GM19043 (cell line): ENCODE measurements at regions not wholly inside any gene's neighbourhood (a gene's known extent, or its start where the extent isn't known, plus 50 kb on each side); places are given as distances from the start of the nearest gene placed in this dataset.

Experiments used
- ATAC-seq: cut with Tn5 transposase; IDR thresholded peaks from one replicate; pipeline ENCODE4 v1.9.1; 2021; ENCODE audit warnings: low read depth; ENCODE audit not compliant: unreplicated experiment

- no peak for ATAC-seq
Measured at GRCh38 chr5:175121457-175121856, 322.5 kb downstream of the DRD1 start.

GRCh38 chr5:175120412-175120811 is 323.6 kb downstream of the DRD1 start:
- no peak for ATAC-seq

- ATAC-seq, result no peak
Measured at GRCh38 chr5:175118700-175119309, 325.2 kb downstream of the DRD1 start.

- no peak for ATAC-seq
Measured at GRCh38 chr5:175116466-175117048, 327.4 kb downstream of the DRD1 start.

GRCh38 chr5:175115831-175116230 is 328.2 kb downstream of the DRD1 start:
- ATAC-seq, result no peak

GRCh38 chr5:175113947-175114346 is 330.0 kb downstream of the DRD1 start:
- no peak for ATAC-seq

GRCh38 chr5:175109058-175109755 is 334.8 kb downstream of the DRD1 start:
- no peak for ATAC-seq

GRCh38 chr5:175107865-175108264 is 336.1 kb downstream of the DRD1 start:
- ATAC-seq, result no peak

GRCh38 chr5:175107028-175107588 is 336.9 kb downstream of the DRD1 start:
- ATAC-seq, result no peak

GRCh38 chr5:175104677-175105076 is 339.3 kb downstream of the DRD1 start:
- no peak for ATAC-seq

GRCh38 chr5:175103746-175104145 is 340.2 kb downstream of the DRD1 start:
- no peak for ATAC-seq

- ATAC-seq, result no peak
Measured at GRCh38 chr5:175102717-175103116, 341.3 kb downstream of the DRD1 start.

- ATAC-seq, result no peak
Measured at GRCh38 chr5:175098301-175098700, 345.7 kb downstream of the DRD1 start.

GRCh38 chr5:175096469-175097165 is 347.4 kb downstream of the DRD1 start:
- no peak for ATAC-seq

GRCh38 chr5:175094461-175094860 is 349.5 kb downstream of the DRD1 start:
- ATAC-seq, result no peak

GRCh38 chr5:175092691-175093090 is 351.3 kb downstream of the DRD1 start:
- no peak for ATAC-seq

- ATAC-seq, result no peak
Measured at GRCh38 chr5:175088963-175089362, 355.0 kb downstream of the DRD1 start.

GRCh38 chr5:175082866-175083590 is 358.6 kb downstream of the MSX2 start:
- ATAC-seq, result no peak

- no peak for ATAC-seq
Measured at GRCh38 chr5:175082346-175082745, 358.0 kb downstream of the MSX2 start.

- ATAC-seq, result no peak
Measured at GRCh38 chr5:175079707-175080106, 355.3 kb downstream of the MSX2 start.
